Suprapubic skin (tissue), 3 donors: ENCODE measurements at regions not wholly inside any gene's neighbourhood (a gene's known extent, or its start where the extent isn't known, plus 50 kb on each side); places are given as distances from the start of the nearest gene placed in this dataset.

Source experiments
- CTCF ChIP-seq, 2 donors: fragments of 200-600 bp in 1 of 2; fragments of 450-650 bp in 1 of 2; sonication (generic) in 1 of 2; IDR thresholded peaks; one replicate each; pipeline ENCODE4 v1.5.1; 2016 to 2019; ENCODE audit warnings: antibody characterized with exemption in 2 of 2, mild to moderate bottlenecking in 1 of 2, moderate library complexity in 1 of 2
- EP300 ChIP-seq: sonication (generic); formaldehyde crosslinking; IDR thresholded peaks from one replicate; pipeline ENCODE4 v1.6.1; 2017; ENCODE audit warnings: antibody characterized with exemption
- POLR2A ChIP-seq, 2 donors: fragments of 450-650 bp; IDR thresholded peaks; one replicate each; pipeline ENCODE4 v1.6.1; 2017; ENCODE audit warnings: antibody characterized with exemption in 2 of 2, mild to moderate bottlenecking in 2 of 2, moderate library complexity in 2 of 2

- TF ChIP-seq CTCF (IDR thresholded peaks at IDR 0.05) (no peak), POLR2A (IDR thresholded peaks at IDR 0.05) (no peak), EP300 (no peak)
These were observed 299.4 kb downstream of the CDH26 start for GRCh38 chr20:60257671-60258070.
